Endothelial cell of umbilical vein (primary cell): ENCODE measurements at regions not wholly inside any gene's neighbourhood (a gene's known extent, or its start where the extent isn't known, plus 50 kb on each side); places are given as distances from the start of the nearest gene placed in this dataset.

ENCODE experiments used
- BruUV-seq: library from RNA; stranded (reverse); fragments of 400-500 nt; replicated peaks from 2 replicates; lab custom pipeline; 2021; lab: Mats Ljungman, UMichigan
- CTCF ChIA-PET: fragments of 300-600, 350-600 bp; sonication (Branson Sonifier 250); formaldehyde crosslinking; loops from one replicate; lab custom pipeline; 2021; ENCODE audit warnings: antibody characterized with exemption, inconsistent platforms; lab: Charles Lee
- POLR2A ChIA-PET: fragments of 300-600, 350-600 bp; sonication (Branson Sonifier 250); formaldehyde crosslinking; loops from one replicate; lab custom pipeline; 2021; ENCODE audit warnings: antibody characterized with exemption, inconsistent platforms; lab: Charles Lee
- DNase-seq: peaks from one replicate; pipeline ENCODE4 v3.0.0-alpha.2; 2011; ENCODE audit warnings: low read depth, low spot score
- FAIRE-seq: peaks from 2 replicates; lab custom pipeline; 2011; peaks lifted over from hg19 to GRCh38; lab: Jason Lieb, UNC
- H2AFZ ChIP-seq: 2 replicates; pipeline ENCODE4 v1.6.0; 2012; ENCODE audit warnings: low read depth, low read length, control low read depth, inconsistent platforms
- H3K27ac ChIP-seq: 2 replicates; pipeline ENCODE4 v1.5.1; 2011; ENCODE audit warnings: low read depth, mild to moderate bottlenecking, control low read depth, low read length, moderate library complexity; ENCODE audit not compliant: insufficient read depth
- H3K27me3 ChIP-seq, 2 experiments: 2 replicates each; pipeline versions ENCODE4 v1.6.0 to v1.6.1; 2011; ENCODE audit warnings: low read length in 2 of 2, mixed read lengths in 1 of 2; ENCODE audit not compliant: control insufficient read depth in 2 of 2, insufficient read depth in 2 of 2
- H3K36me3 ChIP-seq, 2 experiments: 2 replicates in 1 of 2; 3 replicates in 1 of 2; pipeline ENCODE4 v1.5.1; 2011; ENCODE audit warnings: low read length in 2 of 2, mild to moderate bottlenecking in 1 of 2, moderate library complexity in 1 of 2; ENCODE audit not compliant: control insufficient read depth in 2 of 2, insufficient read depth in 2 of 2; ENCODE audit errors: extremely low read depth in 1 of 2
- H3K4me1 ChIP-seq: 3 replicates; pipeline ENCODE4 v1.5.1; 2011; ENCODE audit warnings: mild to moderate bottlenecking, low read length; ENCODE audit not compliant: control insufficient read depth, insufficient read depth; ENCODE audit errors: extremely low read depth
- H3K4me2 ChIP-seq: 2 replicates; pipeline ENCODE4 v1.6.1; 2011; ENCODE audit warnings: low read length, control low read depth, mixed read lengths; ENCODE audit not compliant: insufficient read depth
- H3K4me3 ChIP-seq, 3 experiments: fragments of 200-600 bp in 1 of 3; sonication (generic), shearing (Covaris generic) in 1 of 3; replicated peaks in 1 of 3; 2 replicates each; pipeline ENCODE4 v1.5.1; 2011 to 2016; ENCODE audit warnings: control low read depth in 3 of 3, low read length in 3 of 3, mild to moderate bottlenecking in 2 of 3, inconsistent platforms in 1 of 3, low read depth in 1 of 3, moderate library complexity in 1 of 3; ENCODE audit not compliant: insufficient read depth in 1 of 3
- H3K79me2 ChIP-seq: 2 replicates; pipeline ENCODE4 v1.6.0; 2012; ENCODE audit warnings: low read length, inconsistent platforms; ENCODE audit not compliant: control insufficient read depth, insufficient read depth
- H3K9ac ChIP-seq: replicated peaks from 2 replicates; pipeline ENCODE3; 2011; ENCODE audit warnings: low read length, control low read depth; ENCODE audit not compliant: insufficient read depth; ENCODE audit errors: extremely low read depth
- H3K9me1 ChIP-seq: replicated peaks from 3 replicates; pipeline ENCODE4 v1.6.0; 2011; ENCODE audit warnings: mild to moderate bottlenecking, low read length; ENCODE audit not compliant: control insufficient read depth, insufficient read depth; ENCODE audit errors: extremely low read depth
- H3K9me3 ChIP-seq: replicated peaks from 2 replicates; pipeline ENCODE4 v1.5.1; 2012; ENCODE audit warnings: low read length, inconsistent platforms; ENCODE audit not compliant: control insufficient read depth, insufficient read depth
- H4K20me1 ChIP-seq: replicated peaks from 2 replicates; pipeline ENCODE3; 2011; ENCODE audit warnings: mild to moderate bottlenecking, low read length; ENCODE audit not compliant: control insufficient read depth, insufficient read depth; ENCODE audit errors: extremely low read depth
- EZH2 ChIP-seq: IDR thresholded peaks from 2 replicates; pipeline ENCODE4 v1.6.1; 2012; ENCODE audit warnings: borderline replicate concordance, low read depth, mild to moderate bottlenecking, moderate library complexity, low read length, inconsistent platforms; ENCODE audit not compliant: severe bottlenecking
- FOS ChIP-seq: IDR thresholded peaks from 2 replicates; pipeline ENCODE4 v1.6.1; 2011; ENCODE audit warnings: mild to moderate bottlenecking, low read length, moderate library complexity, borderline replicate concordance; ENCODE audit not compliant: insufficient read depth
- GATA2 ChIP-seq: IDR thresholded peaks from 2 replicates; pipeline ENCODE4 v1.7.0; 2011; ENCODE audit warnings: low read depth, mild to moderate bottlenecking, moderate library complexity, mixed read lengths, low read length; ENCODE audit not compliant: insufficient read length, insufficient read depth
- JUN ChIP-seq: IDR thresholded peaks from 2 replicates; pipeline ENCODE4 v1.6.1; 2011; ENCODE audit warnings: borderline replicate concordance, low read depth; ENCODE audit not compliant: insufficient read length, insufficient read depth
- MYC ChIP-seq: IDR thresholded peaks from one replicate; pipeline ENCODE4 v1.6.1; 2011; ENCODE audit warnings: mild to moderate bottlenecking, low read depth, low read length
- POLR2A ChIP-seq: IDR thresholded peaks from 2 replicates; pipeline ENCODE4 v1.6.1; 2012; ENCODE audit warnings: low read depth, mild to moderate bottlenecking, control low read depth, low read length
- POLR2AphosphoS5 ChIP-seq: IDR thresholded peaks from 2 replicates; pipeline ENCODE4 v1.6.1; 2012; ENCODE audit warnings: low read depth, mild to moderate bottlenecking, control low read depth, low read length, moderate library complexity; ENCODE audit not compliant: insufficient read depth
- dilution Hi-C: fragments of 300-500 bp; cut with MboI; formaldehyde crosslinking; loops from one replicate; pipeline ENCODE4 v1.15.0; 2019; ENCODE audit warnings: low sequenced_read_pairs; ENCODE audit not compliant: extremely low pct_ligation_motif_present
- intact Hi-C: fragments of 100-400 bp; cut with micrococcal nuclease; formaldehyde crosslinking; loops from one replicate; pipeline ENCODE4 v1.10.0; 2022
- TF ChIP-seq, protein P1 (sequence below), 2 donors: IDR thresholded peaks; 1 replicate in 1 of 2; 2 replicates in 1 of 2; pipeline ENCODE4 v1.5.1; 2011; ENCODE audit warnings: low read length in 2 of 2, mild to moderate bottlenecking in 2 of 2, moderate library complexity in 2 of 2, control low read depth in 1 of 2, inconsistent platforms in 1 of 2, low read depth in 1 of 2; ENCODE audit not compliant: insufficient read depth in 1 of 2; ENCODE audit errors: extremely low read depth in 1 of 2
- TF ChIP-seq, protein P2 (sequence below): IDR thresholded peaks from 2 replicates; pipeline ENCODE4 v1.6.1; 2011; ENCODE audit not compliant: insufficient read depth, insufficient read length

DNA sequence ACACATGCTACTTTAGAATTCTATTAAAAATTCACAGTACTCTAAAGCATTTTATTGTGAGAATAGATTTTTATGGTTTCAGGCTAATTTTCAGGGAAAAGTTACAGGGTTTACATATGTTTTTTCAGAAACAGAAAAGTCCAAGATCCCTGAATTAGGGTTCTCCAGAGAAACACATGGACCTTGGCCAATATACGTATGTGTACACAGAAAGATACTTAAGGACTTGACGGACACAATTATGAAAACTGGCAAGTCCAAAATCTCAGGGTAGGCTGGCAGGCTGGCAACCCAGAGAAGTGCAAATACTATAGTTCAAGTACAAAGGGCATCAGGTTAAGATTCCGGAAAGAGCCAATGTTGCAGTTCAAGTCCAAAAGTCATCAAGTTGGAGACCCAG, 1897.8 kb upstream of the PCDH10 start:
- DNase-seq: no peak

More for the DNA sequence above, 1897.8 kb upstream of the PCDH10 start:
- Histone ChIP-seq H3K9me3 (no peaks in the 10 kb centered on the region), H3K4me3 (no peak overlapping the region), H3K9ac (no peak overlapping the region), H4K20me1 (no peaks in the 10 kb centered on the region), H3K27me3 (no peaks in the 10 kb centered on the region), H2AFZ (no peak overlapping the region), H3K4me1 (no peaks in the 10 kb centered on the region), H3K4me2 (no peak overlapping the region), H3K79me2 (no peaks in the 10 kb centered on the region), H3K9me1 (no peaks in the 10 kb centered on the region), H3K27ac (no peak overlapping the region), H3K36me3 (no peaks in the 10 kb centered on the region)
- POLR2A ChIA-PET: no interaction called here
- dilution Hi-C loops (no loop called here), intact Hi-C loops (no loop called here)
- no TSS peak for BruUV-seq
- CTCF ChIA-PET: no interaction called here
- no peak for TF ChIP-seq JUN
- TF ChIP-seq POLR2A: no peak
- TF ChIP-seq FOS: no peak
- TF ChIP-seq GATA2: no peak
- no peak for TF ChIP-seq POLR2AphosphoS5
- no peak for TF ChIP-seq MYC
- TF ChIP-seq, protein P1, sequence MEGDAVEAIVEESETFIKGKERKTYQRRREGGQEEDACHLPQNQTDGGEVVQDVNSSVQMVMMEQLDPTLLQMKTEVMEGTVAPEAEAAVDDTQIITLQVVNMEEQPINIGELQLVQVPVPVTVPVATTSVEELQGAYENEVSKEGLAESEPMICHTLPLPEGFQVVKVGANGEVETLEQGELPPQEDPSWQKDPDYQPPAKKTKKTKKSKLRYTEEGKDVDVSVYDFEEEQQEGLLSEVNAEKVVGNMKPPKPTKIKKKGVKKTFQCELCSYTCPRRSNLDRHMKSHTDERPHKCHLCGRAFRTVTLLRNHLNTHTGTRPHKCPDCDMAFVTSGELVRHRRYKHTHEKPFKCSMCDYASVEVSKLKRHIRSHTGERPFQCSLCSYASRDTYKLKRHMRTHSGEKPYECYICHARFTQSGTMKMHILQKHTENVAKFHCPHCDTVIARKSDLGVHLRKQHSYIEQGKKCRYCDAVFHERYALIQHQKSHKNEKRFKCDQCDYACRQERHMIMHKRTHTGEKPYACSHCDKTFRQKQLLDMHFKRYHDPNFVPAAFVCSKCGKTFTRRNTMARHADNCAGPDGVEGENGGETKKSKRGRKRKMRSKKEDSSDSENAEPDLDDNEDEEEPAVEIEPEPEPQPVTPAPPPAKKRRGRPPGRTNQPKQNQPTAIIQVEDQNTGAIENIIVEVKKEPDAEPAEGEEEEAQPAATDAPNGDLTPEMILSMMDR (IDR thresholded peaks at IDR 0.05; ENCODE audit: extremely low read depth in 1 of 2, insufficient read depth in 1 of 2, low read depth in 1 of 2, low read length in 2 of 2): no peak
- TF ChIP-seq EZH2: no peak
- TF ChIP-seq, protein P2, sequence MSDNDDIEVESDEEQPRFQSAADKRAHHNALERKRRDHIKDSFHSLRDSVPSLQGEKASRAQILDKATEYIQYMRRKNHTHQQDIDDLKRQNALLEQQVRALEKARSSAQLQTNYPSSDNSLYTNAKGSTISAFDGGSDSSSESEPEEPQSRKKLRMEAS: no peak
- FAIRE-seq: no peak
